HTR-8/SVneo (cell line): ENCODE measurements at regions not wholly inside any gene's neighbourhood (a gene's known extent, or its start where the extent isn't known, plus 50 kb on each side); places are given as distances from the start of the nearest gene placed in this dataset.

Experiments
- DNase-seq: peaks from one replicate; pipeline ENCODE4 v3.0.0; 2011; ENCODE audit warnings: low spot score, mixed read lengths; ENCODE audit not compliant: insufficient read length
- FAIRE-seq: peaks from 2 replicates; lab custom pipeline; 2011; peaks lifted over from hg19 to GRCh38; lab: Jason Lieb, UNC

GRCh38 chr1:222372221-222372620 is 175.7 kb downstream of the HHIPL2 start:
- DNase-seq (no peak), FAIRE-seq (no peak)

DNA sequence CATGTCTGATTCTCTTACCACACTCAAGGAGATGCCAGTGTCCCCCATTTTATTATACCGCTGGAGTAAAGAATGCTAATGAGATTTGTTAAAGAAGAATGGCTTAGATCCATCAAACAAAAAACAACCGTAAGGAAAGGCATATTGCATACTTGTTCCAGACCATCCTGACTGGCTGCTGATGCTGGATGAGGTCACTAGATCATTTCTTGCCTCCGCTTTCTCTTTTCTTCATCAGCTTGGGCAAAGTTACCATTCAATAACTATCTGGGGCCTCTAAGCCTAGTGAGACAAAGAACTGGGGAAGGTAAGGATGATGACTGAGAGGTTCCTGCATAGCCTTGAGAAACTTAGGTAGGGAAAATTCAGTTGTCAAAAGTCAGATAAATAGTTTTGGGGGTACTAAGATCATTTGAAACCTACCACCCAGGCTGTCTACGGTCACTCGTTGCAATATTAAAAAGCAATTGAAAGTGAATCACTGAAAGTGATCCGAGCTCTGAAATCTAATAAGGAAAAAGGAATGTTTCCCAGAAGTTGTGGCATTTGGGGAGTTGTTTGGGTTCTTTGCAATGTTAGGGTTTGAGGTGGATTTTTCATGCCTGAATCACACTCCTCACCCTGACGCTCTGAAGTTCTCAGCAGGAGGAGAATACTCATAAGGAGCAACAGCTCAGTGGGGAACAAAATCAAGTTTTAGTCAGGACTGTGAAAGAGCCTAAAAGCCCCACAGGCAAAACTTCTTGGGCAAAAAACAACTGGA is 176.8 kb downstream of the HHIPL2 start:
- FAIRE-seq (no peak), DNase-seq (peak; percentile 57)

DNA sequence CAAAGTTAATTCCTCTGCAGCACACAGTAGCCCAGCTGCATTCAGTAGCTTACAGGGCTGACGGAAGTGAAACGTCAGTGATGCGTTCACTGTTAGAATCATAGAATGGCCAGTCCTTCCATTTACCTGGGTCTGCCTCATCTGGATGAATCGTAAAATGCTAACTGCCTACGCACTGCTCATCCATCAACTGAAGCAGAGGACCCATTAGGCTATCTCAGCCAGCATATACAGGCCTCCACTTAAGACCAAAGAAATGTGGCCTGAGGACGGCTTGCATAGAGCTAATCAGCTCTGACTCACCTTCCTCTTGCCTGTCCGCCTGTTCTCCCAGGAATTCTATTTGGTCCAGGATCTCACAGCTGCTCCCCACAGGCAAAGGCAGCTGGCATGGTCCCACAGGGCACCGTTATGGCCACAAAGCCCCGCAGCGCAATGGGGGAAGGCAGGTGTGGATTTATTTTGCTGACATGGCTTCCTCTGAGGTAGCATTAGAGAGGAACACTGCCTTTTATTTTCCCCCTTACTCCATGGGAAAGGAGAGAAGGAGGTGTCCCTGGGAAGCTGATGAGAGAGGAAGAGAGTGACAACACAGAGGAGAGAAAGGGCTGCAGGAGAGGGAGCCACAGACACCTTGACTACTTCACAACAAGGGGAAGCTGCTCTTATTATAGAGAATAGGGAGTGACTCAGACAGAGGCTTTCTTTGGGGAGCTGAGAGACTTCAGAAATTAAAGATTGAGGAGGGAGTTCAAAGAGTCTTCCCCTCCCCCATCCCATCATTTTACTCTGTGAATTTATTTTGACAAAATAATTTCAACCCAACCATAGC is 177.6 kb downstream of the HHIPL2 start:
- FAIRE-seq (peak; percentile 94), DNase-seq (peak; percentile 57)

DNA sequence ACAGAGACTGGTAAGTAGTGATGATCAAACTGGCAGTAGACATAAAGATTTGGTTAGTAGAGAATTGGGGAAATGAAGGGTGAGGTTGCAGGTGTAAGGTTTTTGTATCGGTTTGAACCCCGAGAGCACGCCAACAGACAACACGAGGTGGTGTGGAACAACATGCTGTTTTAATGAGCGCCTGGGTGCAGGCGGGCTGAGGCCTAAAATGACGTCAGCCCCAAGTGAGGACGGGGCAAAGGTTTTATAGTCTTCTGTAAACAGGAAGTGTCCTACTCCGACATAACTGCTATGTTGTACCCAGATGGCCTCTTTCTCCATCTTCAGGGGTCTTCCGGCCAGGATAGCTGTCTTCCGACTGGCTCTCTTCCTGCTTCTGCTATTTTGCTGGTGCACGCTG is 178.8 kb downstream of the HHIPL2 start:
- FAIRE-seq (no peak), DNase-seq (no peak)

GRCh38 chr1:222358100-222358499 is 189.8 kb downstream of the HHIPL2 start:
- DNase-seq: no peak
- FAIRE-seq: no peak

GRCh38 chr1:222357252-222357651 is 190.7 kb downstream of the HHIPL2 start:
- DNase-seq (no peak), FAIRE-seq (no peak)

DNA sequence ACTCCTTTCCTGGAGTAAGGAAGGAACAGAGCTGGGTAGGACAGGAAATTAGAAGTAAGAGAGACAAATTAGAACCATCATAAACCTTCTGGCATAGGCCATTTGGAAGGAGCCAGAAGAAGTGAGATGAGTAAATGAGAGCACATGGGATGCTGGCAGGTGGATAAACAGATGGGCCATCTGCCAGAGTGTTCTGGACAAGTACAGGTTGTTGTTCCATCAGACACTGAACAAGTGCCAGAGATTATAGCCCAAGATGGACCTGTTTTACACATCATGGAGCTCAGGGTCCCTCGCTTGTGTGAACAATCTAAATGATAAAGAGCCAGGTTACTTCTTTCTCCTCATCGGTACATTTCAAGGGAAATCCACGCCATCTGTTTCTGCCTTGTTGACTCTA is 200.3 kb downstream of the HHIPL2 start:
- FAIRE-seq (no peak), DNase-seq (no peak)

DNA sequence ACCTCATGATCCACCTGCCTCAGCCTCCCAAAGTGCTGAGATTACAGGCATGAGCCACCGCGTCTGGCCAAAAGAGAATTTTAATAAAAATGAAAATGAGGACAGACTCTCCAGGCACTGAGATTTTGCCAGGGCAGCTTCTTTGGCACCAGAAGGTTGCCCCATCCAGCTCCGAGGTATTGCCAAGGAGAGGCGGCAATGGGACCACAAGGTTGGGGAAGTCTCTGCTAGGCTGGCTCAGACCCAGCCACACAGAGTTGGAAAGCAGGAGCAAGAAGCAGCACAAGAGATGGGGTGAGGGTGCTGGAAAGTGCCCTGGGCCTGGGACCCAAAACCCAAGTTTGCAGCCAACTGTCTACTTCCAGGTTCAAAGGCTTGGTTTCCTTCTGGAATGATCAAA is 200.9 kb downstream of the HHIPL2 start:
- DNase-seq (no peak), FAIRE-seq (no peak)

DNA sequence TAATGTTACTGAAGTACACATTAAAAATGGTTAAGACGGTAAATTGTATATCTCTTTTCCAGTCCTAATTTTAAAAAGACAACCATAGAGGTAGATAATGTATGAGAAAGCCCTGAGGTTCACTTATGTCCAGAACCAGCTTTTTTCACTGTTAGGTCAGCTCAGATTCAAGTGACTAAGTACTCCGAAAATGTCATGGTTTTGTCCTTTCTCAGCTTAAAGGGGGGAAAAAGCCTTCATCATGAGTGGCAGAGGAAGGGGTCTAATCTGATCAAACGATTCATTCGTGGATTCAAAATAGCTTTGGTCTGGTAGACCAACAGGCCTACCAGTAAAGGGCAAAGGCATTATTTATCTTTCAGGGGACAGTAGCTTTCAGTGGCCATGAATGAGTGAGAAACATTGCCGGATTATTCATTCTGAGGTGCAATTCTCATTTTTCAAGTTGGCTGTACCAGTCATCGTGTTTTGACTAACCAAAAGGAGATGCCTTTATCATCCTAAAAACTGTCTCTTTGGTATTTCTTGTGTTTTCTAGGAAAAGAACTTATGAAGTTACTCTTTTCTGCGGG is 208.4 kb downstream of the HHIPL2 start:
- FAIRE-seq: no peak
- DNase-seq: no peak

DNA sequence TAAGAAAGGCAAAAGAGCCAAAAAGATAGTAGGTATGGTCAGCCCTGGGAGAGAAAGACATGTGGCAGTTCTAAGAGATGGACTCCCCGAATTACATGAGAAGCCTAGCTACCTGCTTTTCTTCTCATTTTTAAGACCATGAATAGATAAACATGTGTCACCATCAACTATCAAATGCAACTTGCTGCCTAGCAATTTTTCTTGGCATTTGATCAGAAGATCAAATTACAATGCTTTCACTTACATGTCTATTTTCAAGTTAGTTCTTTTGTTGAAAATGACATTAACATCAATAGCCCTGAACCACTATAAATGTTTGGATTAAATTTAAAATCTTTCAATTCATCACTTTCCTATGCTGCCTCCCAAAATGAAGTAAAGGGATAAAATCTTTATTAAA is 212.3 kb downstream of the HHIPL2 start:
- FAIRE-seq: no peak
- DNase-seq: no peak

DNA sequence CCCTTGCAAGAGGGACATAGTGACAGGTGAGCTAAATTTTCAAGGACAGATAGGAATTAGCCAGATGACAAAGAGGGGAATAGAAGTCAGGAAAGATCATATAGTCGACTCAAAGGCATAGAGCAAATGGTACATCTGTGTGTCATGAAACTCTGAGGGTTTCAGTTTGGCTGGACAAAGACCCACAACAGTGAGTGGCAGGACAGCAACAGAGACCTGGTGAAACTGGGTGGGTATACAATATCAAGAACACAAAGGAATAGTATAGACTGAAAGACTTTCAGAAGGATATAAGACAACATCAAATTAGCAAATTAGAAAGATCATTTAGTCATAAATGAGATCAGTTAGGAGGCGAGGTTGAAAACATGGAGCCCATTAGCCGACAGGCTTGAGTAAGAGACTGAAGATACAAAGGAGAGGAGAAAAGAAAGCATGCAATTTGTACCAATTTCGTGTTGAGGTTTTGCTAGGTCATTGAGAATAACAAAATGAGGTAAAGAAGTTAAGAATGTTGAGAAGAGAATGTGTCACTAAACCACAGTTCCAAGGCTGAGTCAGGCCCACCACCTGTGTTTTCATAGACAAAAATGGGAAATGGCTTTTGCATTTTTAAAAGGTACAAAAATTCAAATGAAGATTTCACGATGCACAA is 213.8 kb downstream of the HHIPL2 start:
- no peak for DNase-seq
- FAIRE-seq: no peak

- DNase-seq: no peak
- no peak for FAIRE-seq
These were observed 216.1 kb downstream of the HHIPL2 start for GRCh38 chr1:222331765-222332164.

- peak; percentile 42 for FAIRE-seq
- no peak for DNase-seq
These were observed 216.6 kb downstream of the HHIPL2 start for GRCh38 chr1:222331340-222331739.

GRCh38 chr1:222329493-222330045 is 218.3 kb downstream of the HHIPL2 start:
- no peak for FAIRE-seq
- DNase-seq: no peak

GRCh38 chr1:222326710-222327036 is 221.2 kb downstream of the HHIPL2 start:
- FAIRE-seq: peak; percentile 59
- no peak for DNase-seq

DNA sequence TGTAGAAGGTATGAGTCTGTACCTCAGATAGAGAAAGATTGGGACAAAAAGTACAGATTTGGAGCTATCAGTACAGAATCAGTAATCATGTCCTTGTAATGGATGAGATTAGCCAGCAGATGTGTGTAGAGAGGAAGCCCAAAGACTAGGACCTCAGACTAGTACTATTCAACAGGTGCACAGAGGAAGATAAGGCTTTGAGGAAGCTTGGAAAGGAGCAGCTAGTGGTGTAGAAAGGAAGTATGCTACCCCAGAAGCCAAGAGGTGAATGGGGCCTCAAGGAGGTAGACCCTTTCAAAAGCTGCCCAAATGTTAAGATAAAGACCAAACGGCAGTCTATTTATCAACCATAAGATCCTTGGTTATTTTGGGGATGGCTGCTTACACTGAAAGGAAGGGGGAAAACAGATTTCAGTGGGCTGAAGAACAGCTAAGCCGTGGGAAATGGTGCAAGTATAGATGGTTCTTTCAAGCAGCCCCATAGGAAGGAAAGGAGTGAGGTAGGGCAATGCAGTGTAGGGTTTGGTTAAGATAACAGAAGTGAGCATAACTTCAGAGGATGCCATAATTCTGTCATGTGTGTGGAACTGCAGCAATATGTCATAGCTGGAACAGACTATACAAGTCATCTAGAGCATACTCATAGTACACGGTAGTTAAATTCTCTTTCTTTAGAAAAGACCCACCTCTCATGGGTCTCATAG is 221.7 kb downstream of the HHIPL2 start:
- DNase-seq (no peak), FAIRE-seq (peak; percentile 38)

GRCh38 chr1:222325506-222325905 is 222.4 kb downstream of the HHIPL2 start:
- DNase-seq: no peak
- FAIRE-seq: no peak

GRCh38 chr1:222314839-222315238 is 233.1 kb downstream of the HHIPL2 start:
- no peak for DNase-seq
- no peak for FAIRE-seq

- DNase-seq (no peak), FAIRE-seq (no peak)
These were observed 237.1 kb downstream of the HHIPL2 start for GRCh38 chr1:222310836-222311235.

DNA sequence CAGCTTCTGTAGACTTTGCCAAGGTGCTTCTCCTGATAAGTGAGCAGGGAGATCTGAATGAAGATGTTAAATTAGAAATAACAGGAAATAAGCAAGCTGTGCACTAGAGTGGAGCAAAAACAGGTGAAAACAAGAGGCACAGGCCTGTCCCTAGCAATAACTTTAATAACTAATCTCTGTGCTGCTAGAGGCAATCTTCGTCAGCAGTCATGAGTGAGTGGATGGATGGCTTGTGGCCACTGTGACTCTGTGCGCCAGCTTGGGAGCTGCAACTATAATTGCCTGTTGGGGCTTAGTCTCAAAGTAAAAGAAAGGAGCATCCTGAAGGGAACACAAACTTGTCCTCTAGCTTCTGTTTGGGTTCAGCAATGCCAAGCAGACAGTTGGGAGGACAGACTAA is 240.3 kb downstream of the HHIPL2 start:
- no peak for FAIRE-seq
- DNase-seq: no peak
